HUES6 (cell line): ENCODE measurements at regions not wholly inside any gene's neighbourhood (a gene's known extent, or its start where the extent isn't known, plus 50 kb on each side); places are given as distances from the start of the nearest gene placed in this dataset.
"Not testable (repeated sequence)": the region's sequence is repeated elsewhere in the genome, so short reads cannot be mapped to it uniquely, and the experiment has no call there.

ENCODE experiments used
- H3K27ac ChIP-seq: 2 replicates; pipeline ENCODE4 v1.7.0; 2013; ENCODE audit warnings: low read depth, mild to moderate bottlenecking, low read length, inconsistent platforms
- H3K27me3 ChIP-seq: 2 replicates; pipeline ENCODE4 v1.6.1; 2013; ENCODE audit warnings: low read length; ENCODE audit not compliant: control insufficient read depth, insufficient read depth
- H3K36me3 ChIP-seq: 2 replicates; pipeline ENCODE4 v1.6.1; 2013; ENCODE audit warnings: low read length; ENCODE audit not compliant: control insufficient read depth, insufficient read depth
- H3K4me1 ChIP-seq: 2 replicates; pipeline ENCODE4 v1.6.1; 2013; ENCODE audit warnings: low read length; ENCODE audit not compliant: control insufficient read depth, insufficient read depth
- H3K4me3 ChIP-seq: 2 replicates; pipeline ENCODE4 v1.5.1; 2013; ENCODE audit warnings: low read depth, low read length
- H3K9ac ChIP-seq: one replicate; pipeline ENCODE4 v1.6.1; 2013; ENCODE audit warnings: mild to moderate bottlenecking, low read length
- H3K9me3 ChIP-seq: 2 replicates; pipeline ENCODE4 v1.6.1; 2013; ENCODE audit warnings: low read depth, low read length; ENCODE audit not compliant: control insufficient read depth, insufficient read depth

GRCh38 chr19:28706693-28707092, 506.3 kb downstream of the UQCRFS1 start:
- no peak overlapping the region for H3K9ac ChIP-seq
- no peaks in the 10 kb centered on the region for H3K9me3 ChIP-seq
- H3K27ac ChIP-seq = no peak overlapping the region
- H3K4me1 ChIP-seq = no peaks in the 10 kb centered on the region
- no peaks in the 10 kb centered on the region for H3K27me3 ChIP-seq
- no peaks in the 10 kb centered on the region for H3K36me3 ChIP-seq
- no peak overlapping the region for H3K4me3 ChIP-seq

GRCh38 chr19:28705008-28705407, 507.9 kb downstream of the UQCRFS1 start:
- H3K4me1 ChIP-seq = no peaks in the 10 kb centered on the region
- no peaks in the 10 kb centered on the region for H3K27me3 ChIP-seq
- H3K27ac ChIP-seq = no peak overlapping the region
- H3K4me3 ChIP-seq = no peak overlapping the region
- no peaks in the 10 kb centered on the region for H3K36me3 ChIP-seq
- H3K9me3 ChIP-seq = no peaks in the 10 kb centered on the region
- H3K9ac ChIP-seq = no peak overlapping the region

GRCh38 chr19:28703400-28703956, 509.5 kb downstream of the UQCRFS1 start:
- Histone ChIP-seq H3K27ac (no peak overlapping the region), H3K9me3 (no peaks in the 10 kb centered on the region), H3K4me1 (no peaks in the 10 kb centered on the region), H3K36me3 (no peaks in the 10 kb centered on the region), H3K9ac (no peak overlapping the region), H3K27me3 (no peaks in the 10 kb centered on the region), H3K4me3 (no peak overlapping the region)

- H3K9ac ChIP-seq = no peak overlapping the region
- no peaks in the 10 kb centered on the region for H3K36me3 ChIP-seq
- H3K9me3 ChIP-seq = no peaks in the 10 kb centered on the region
- H3K27ac ChIP-seq = no peak overlapping the region
- H3K4me3 ChIP-seq = no peak overlapping the region
- H3K27me3 ChIP-seq = no peaks in the 10 kb centered on the region
- no peaks in the 10 kb centered on the region for H3K4me1 ChIP-seq
Measured at GRCh38 chr19:28701491-28701890, 511.5 kb downstream of the UQCRFS1 start.

GRCh38 chr19:28700176-28700575, 512.8 kb downstream of the UQCRFS1 start:
- Histone ChIP-seq H3K4me3 (no peak overlapping the region), H3K27me3 (no peaks in the 10 kb centered on the region), H3K36me3 (no peaks in the 10 kb centered on the region), H3K27ac (no peak overlapping the region), H3K9ac (no peak overlapping the region), H3K4me1 (no peaks in the 10 kb centered on the region), H3K9me3 (no peaks in the 10 kb centered on the region)

- no peak overlapping the region for H3K9ac ChIP-seq
- no peaks in the 10 kb centered on the region for H3K27me3 ChIP-seq
- H3K4me1 ChIP-seq = no peaks in the 10 kb centered on the region
- H3K36me3 ChIP-seq = no peaks in the 10 kb centered on the region
- no peak overlapping the region for H3K27ac ChIP-seq
- H3K4me3 ChIP-seq = no peak overlapping the region
- H3K9me3 ChIP-seq = peaks cover 4% of the 10 kb centered on the region
Measured at GRCh38 chr19:28697308-28697707, 515.6 kb downstream of the UQCRFS1 start.

- Histone ChIP-seq H3K4me1 (no peaks in the 10 kb centered on the region), H3K4me3 (no peak overlapping the region), H3K36me3 (no peaks in the 10 kb centered on the region), H3K9ac (no peak overlapping the region), H3K27me3 (no peaks in the 10 kb centered on the region), H3K9me3 (peaks cover 8% of the 10 kb centered on the region), H3K27ac (no peak overlapping the region)
Measured at GRCh38 chr19:28694812-28695211, 518.1 kb downstream of the UQCRFS1 start.

GRCh38 chr19:28691683-28692082, 521.3 kb downstream of the UQCRFS1 start:
- Histone ChIP-seq H3K9ac (no peak overlapping the region), H3K27me3 (no peaks in the 10 kb centered on the region), H3K27ac (no peak overlapping the region), H3K4me1 (no peaks in the 10 kb centered on the region), H3K36me3 (no peaks in the 10 kb centered on the region), H3K9me3 (peaks cover 8% of the 10 kb centered on the region), H3K4me3 (no peak overlapping the region)

GRCh38 chr19:28689464-28689863, 523.5 kb downstream of the UQCRFS1 start:
- not testable (repeated sequence) for H3K4me1 ChIP-seq, H3K27ac ChIP-seq, H3K36me3 ChIP-seq, H3K27me3 ChIP-seq, H3K9ac ChIP-seq, H3K9me3 ChIP-seq, H3K4me3 ChIP-seq

GRCh38 chr19:28687296-28687695, 525.7 kb downstream of the UQCRFS1 start:
- no peak overlapping the region for H3K9ac ChIP-seq
- H3K4me1 ChIP-seq = no peaks in the 10 kb centered on the region
- H3K4me3 ChIP-seq = no peak overlapping the region

GRCh38 chr19:28686756-28687155, 526.2 kb downstream of the UQCRFS1 start:
- Histone ChIP-seq H3K36me3 (no peaks in the 10 kb centered on the region), H3K4me3 (no peak overlapping the region), H3K9me3 (no peaks in the 10 kb centered on the region), H3K27ac (no peak overlapping the region), H3K4me1 (no peaks in the 10 kb centered on the region), H3K27me3 (no peaks in the 10 kb centered on the region), H3K9ac (no peak overlapping the region)

More at GRCh38 chr19:28687296-28687695, 525.7 kb downstream of the UQCRFS1 start:
- Histone ChIP-seq H3K27ac (no peak overlapping the region), H3K27me3 (no peaks in the 10 kb centered on the region), H3K36me3 (no peaks in the 10 kb centered on the region), H3K9me3 (peaks cover 4% of the 10 kb centered on the region; the same call in 1 of the 2 replicates)

- no peak overlapping the region for H3K4me3 ChIP-seq
- H3K36me3 ChIP-seq = no peaks in the 10 kb centered on the region
- no peak overlapping the region for H3K9ac ChIP-seq
- no peaks in the 10 kb centered on the region for H3K27me3 ChIP-seq
- no peaks in the 10 kb centered on the region for H3K4me1 ChIP-seq
- no peaks in the 10 kb centered on the region for H3K9me3 ChIP-seq
- H3K27ac ChIP-seq = no peak overlapping the region
Measured at GRCh38 chr19:28685802-28686201, 527.1 kb downstream of the UQCRFS1 start.
